Stimulated activated CD4-positive, alpha-beta T cell treated with anti-CD3 and anti-CD28 coated beads, Interleukin-2, amount 100 ng/mL, for 24 hours (primary cell): ENCODE measurements at regions not wholly inside any gene's neighbourhood (a gene's known extent, or its start where the extent isn't known, plus 50 kb on each side); places are given as distances from the start of the nearest gene placed in this dataset.
A peak's percentile ranks its signal among the peaks of the same experiment; 100 is the strongest.
"Not testable (repeated sequence)": the region's sequence is repeated elsewhere in the genome, so short reads cannot be mapped to it uniquely, and the experiment has no call there.

Experiments
- DNase-seq, 2 donors: peaks; one replicate each; pipeline ENCODE4 v3.0.0-alpha.2; 2020

DNA sequence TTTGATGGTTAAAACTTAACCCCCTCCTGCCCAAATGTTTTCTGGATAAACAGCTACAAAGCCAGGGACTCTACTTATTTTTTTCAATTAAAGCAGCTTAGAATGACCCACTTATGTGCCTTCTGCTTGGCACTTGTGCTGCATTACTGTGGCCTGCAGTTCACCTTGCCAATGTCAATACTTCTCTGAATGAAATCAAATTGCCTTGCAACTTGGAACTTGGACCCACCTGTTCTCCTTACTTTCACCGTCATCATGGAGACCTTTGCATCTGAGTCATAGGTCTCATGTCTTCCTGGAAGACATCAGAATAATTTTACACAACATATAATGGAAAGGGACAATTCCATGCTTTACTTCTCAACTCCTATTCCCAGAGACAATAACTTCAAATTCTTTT is 92.1 kb upstream of the FHL2 start:
- DNase-seq: no peak

DNA sequence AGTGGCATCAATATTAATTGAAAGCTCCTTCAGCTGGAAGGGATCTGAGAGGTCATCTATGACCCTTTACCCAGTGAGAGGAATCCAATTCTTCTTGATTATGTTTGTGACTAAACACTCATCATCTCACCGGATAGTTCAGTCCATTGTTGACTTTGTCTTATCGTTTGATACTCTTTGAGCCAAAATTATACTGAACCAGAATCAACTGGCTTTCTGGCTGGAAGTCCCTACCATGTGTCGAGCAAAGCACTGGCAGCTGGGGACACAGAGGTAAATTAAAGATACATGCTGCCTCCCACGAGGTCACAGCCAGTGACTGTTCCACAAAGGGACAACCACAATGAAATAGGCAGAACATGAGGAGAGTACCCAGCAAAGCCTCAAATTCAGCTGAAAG is 91.4 kb upstream of the FHL2 start:
- DNase-seq: no peak

GRCh38 chr2:105489168-105489878 is 90.5 kb upstream of the FHL2 start:
- no peak for DNase-seq

- DNase-seq: no peak
Observed at GRCh38 chr2:105488285-105488684, 89.4 kb upstream of the FHL2 start.

DNA sequence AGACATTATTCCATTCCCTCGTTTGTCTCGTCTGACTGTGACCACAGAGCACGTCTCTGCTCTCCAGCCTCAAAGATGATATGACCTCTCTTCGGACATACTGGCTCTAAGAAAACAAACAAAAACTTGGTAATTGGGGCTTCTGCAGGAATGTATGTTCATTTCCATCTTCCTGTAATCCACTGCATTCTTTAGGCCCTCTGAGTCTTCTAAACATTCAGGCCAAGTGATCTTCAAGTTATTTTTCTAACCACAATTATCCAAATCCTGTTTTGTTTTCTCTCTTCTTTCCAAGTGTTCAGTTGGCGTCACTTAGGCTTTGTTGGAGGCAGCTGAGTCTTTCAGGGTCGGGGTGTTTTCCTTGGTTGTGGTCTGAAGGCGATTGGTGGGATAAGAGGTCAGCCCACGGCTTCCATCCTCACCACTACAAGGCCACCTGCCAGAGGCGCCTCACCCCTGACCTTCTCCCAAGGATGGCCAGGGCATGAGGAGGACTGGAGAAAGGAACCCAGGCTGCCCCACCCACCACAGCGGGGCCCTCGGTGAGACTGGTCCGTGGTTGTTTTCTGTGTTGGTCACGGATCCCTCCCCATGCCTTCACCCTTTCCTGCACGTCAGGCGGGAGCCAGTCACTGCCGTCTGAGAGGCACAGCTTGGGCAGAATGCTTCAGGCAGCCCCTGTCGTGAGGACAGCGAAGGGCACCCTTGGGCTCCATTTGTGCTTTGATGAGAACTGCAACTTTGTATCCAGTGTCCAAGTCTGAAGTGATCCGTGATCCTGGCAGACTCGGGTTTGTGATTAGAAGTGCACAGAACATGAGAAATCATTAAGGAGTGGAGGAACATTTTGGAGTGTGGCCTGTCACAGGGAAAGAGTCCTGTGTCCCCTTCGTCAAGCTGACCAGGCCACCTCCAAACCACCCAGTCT is 88.6 kb upstream of the FHL2 start:
- DNase-seq: no peak

- no peak for DNase-seq
Observed at GRCh38 chr2:105486762-105487141, 87.9 kb upstream of the FHL2 start.

GRCh38 chr2:105478670-105479069 is 79.8 kb upstream of the FHL2 start:
- DNase-seq: no peak

DNA sequence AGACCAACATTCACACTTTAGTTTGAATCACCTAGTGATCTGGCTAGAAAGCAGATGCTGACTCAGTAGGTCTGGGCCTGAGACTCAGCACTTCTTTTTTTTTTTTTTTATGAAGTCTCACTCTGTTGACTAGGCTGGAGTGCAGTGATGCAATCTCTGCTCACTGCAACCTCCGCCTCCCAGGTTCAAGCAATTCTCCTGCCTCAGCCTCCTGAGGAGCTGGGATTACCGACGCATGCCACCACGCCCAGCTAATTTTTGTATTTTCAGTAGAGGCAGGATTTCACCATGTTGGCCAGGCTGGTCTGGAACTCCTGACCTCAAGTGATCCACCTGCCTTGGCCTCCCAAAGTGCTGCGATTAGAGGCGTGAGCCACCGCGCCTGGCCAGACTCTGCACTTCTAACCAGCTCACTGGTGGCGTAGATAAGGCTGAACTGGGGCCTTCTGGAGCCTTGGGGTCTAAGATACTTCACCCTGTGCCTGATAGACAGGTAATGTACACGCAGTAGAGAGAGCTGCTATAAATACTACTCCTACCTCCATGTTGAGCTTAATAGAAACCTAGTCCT is 78.3 kb upstream of the FHL2 start:
- not testable (repeated sequence) for DNase-seq

DNA sequence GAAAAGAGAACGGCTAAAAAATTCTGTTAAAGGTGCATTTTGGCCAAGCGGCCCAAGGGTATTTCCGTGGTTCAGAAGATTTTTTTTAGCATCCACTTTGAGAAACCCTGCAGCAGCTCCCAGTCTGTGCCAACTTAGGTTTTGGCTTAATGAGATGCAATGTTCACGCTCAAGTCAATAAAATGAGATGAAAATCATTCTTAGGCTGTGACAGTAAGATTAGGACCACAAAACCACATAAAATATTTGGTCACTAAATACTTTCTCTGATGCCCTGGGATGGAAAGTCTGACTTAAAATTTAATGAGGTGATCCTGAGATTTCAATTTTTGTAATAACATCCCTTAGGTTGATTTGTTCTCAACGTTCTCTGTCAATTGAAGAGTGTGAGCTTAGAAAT is 74.2 kb upstream of the FHL2 start:
- DNase-seq: no peak

DNA sequence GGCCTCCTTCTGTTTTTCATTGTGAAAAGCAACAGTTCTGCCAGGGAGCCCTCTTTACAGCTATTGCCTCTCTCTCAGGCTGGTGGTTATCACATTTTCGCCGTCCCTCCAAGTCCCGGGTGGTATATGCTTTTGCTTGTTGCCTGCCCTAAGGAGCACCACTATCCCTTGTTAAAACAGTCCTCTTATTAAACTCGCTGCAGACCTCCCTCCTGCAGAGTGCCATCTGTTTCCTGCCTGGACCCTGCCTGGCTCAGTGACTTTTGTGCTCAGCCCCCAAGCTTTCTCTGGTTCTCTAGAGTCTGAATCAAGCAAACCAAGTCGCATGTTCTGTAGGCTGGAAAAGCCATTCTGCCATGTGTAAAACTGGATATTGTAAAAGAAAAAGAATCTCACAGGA is 72.1 kb upstream of the FHL2 start:
- DNase-seq: no peak

- DNase-seq: no peak
Observed at GRCh38 chr2:105469781-105470180, 70.9 kb upstream of the FHL2 start.

GRCh38 chr2:105468582-105469042 is 69.8 kb upstream of the FHL2 start:
- DNase-seq: no peak

DNA sequence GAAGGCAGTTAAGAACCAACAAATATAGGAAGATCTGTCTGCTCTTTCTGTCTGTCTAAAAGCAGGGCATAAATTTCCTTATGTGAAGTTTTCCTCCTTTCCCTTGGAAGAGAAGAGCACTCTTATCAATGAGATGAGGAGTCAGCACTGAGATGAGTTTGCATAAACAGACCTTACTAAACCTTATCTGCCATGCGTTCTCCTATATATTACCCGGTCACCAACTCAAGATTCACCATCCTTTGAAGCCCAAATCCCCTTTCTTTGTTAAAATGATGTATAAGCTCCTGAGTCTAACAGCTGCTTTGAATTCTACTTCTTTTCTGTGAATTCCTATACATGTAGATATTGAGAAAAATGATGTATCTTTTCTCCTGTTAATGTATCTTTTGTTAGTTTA is 65.5 kb upstream of the FHL2 start:
- no peak for DNase-seq

DNA sequence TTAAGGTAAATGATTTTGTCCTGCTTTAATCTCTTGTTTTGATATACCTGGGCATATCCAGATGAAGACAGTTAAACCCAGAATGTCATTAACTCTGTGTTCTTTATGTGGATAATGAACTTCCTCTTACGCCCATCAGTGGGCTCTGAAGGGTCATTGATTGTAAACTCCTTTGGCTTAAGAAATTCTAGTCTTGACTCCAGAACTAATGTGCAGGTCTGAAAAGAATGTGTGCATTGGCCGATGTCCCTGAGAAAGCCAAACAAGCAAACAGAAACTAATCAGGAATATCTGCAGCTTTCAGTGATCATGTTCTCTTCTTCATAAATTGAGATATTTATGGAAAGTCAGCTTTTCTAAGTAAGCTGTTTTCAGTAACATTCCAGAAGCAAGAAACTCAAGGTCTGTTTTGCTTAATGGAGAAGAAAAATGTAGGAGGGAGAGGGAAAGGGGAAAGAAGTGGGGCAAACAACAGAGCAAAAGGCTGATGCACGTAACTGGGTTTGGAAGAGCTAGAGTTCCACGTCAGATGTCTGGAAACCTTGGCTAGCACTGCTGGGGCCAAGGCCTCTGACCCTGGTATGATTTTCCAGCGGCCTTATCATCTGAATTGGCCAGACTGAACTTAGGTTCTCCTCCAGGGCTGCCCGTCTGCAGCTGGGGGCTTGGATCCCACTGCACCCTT is 61.3 kb upstream of the FHL2 start:
- DNase-seq: no peak

- no peak for DNase-seq
Observed at GRCh38 chr2:105458076-105458475, 59.2 kb upstream of the FHL2 start.

GRCh38 chr2:105455488-105456003 is 56.7 kb upstream of the FHL2 start:
- DNase-seq: no peak

- DNase-seq: peak in 1 of 2 donors; percentile 9
Observed at GRCh38 chr2:105454801-105455485, 56.1 kb upstream of the FHL2 start.

- DNase-seq: no peak
Observed at GRCh38 chr2:105451571-105452166, 52.8 kb upstream of the FHL2 start.

DNA sequence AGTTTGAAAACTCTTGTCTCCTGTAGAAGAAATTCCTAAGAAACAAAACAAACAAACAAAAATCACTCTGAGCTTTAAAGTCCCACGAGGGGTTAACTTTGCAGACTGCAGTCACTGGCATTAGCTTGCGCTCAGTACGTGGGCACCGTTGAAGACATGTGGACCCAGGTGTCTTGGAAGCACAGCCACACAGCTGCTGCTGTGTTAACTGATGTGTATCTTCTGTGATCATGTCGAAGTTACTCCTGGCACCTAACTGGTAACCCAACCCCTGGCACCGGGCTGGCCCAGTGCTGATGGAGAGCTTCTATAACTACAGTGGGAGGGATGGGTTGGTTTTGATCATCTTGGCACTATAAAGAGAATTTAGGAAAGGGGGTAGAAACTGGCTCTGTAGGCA is 51.6 kb upstream of the FHL2 start:
- no peak for DNase-seq

DNA sequence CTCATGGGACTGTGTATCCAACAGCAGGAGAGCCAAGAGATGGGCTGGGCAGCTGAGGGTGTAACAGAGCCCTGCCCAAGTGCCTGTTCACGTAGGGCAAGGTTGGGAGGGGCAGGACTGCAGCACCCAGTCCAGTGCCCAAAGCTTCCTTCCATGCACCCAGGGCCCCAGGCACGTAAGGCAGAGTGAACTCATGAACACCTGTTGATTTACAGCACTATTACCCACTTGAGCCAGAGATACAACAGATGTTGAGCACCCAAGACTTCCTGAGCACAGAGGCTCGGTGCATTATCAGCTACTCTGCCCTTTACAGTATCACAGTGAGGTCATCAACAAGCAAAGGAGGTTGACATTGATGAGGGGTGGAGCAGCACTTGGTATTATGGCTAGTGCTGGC is 50.2 kb upstream of the FHL2 start:
- no peak for DNase-seq
